ENCODE measurements at regions not wholly inside any gene's neighbourhood (a gene's known extent, or its start where the extent isn't known, plus 50 kb on each side); places are given as distances from the start of the nearest gene placed in this dataset.

GRCh38 chr18:8997634-8998033 is 104.9 kb upstream of the NDUFV2 start:
- TF ChIP-seq CTCF (conservative IDR thresholded peaks at IDR 0.05; ENCODE audit: low read length), result no peak
- TF ChIP-seq EZH2phosphoT487 (IDR thresholded peaks at IDR 0.05; ENCODE audit: borderline replicate concordance), result no peak
